ENCODE measurements at regions not wholly inside any gene's neighbourhood (a gene's known extent, or its start where the extent isn't known, plus 50 kb on each side); places are given as distances from the start of the nearest gene placed in this dataset.

- TF ChIP-seq, protein P1, sequence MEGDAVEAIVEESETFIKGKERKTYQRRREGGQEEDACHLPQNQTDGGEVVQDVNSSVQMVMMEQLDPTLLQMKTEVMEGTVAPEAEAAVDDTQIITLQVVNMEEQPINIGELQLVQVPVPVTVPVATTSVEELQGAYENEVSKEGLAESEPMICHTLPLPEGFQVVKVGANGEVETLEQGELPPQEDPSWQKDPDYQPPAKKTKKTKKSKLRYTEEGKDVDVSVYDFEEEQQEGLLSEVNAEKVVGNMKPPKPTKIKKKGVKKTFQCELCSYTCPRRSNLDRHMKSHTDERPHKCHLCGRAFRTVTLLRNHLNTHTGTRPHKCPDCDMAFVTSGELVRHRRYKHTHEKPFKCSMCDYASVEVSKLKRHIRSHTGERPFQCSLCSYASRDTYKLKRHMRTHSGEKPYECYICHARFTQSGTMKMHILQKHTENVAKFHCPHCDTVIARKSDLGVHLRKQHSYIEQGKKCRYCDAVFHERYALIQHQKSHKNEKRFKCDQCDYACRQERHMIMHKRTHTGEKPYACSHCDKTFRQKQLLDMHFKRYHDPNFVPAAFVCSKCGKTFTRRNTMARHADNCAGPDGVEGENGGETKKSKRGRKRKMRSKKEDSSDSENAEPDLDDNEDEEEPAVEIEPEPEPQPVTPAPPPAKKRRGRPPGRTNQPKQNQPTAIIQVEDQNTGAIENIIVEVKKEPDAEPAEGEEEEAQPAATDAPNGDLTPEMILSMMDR (IDR thresholded peaks at IDR 0.05; ENCODE audit: low read length): no peak
- TF ChIP-seq EZH2phosphoT487 (IDR thresholded peaks at IDR 0.05; ENCODE audit: low read length) (no peak), EZH2 (optimal IDR thresholded peaks at IDR 0.05; ENCODE audit: low read depth, low read length) (no peak)
These were observed 538.8 kb downstream of the TMEM38B start for GRCh38 chr9:106233116-106233515.

All from MM.1S (cell line).